NOMO-1 treated with dmso at 0.1 percent for 144 hours (cell line): ENCODE measurements at regions not wholly inside any gene's neighbourhood (a gene's known extent, or its start where the extent isn't known, plus 50 kb on each side); places are given as distances from the start of the nearest gene placed in this dataset.

Experiments
- DNase-seq: peaks from one replicate; lab custom pipeline; 2025; ENCODE audit not compliant: unreplicated experiment; lab: John Stamatoyannopoulos, UW

GRCh38 chr5:163770625-163771024 is 265.2 kb downstream of the MAT2B start:
- DNase-seq = no peak

GRCh38 chr5:163772241-163772640 is 266.8 kb downstream of the MAT2B start:
- no peak for DNase-seq

- no peak for DNase-seq
These were observed 267.2 kb downstream of the MAT2B start for GRCh38 chr5:163772644-163773043.

- DNase-seq = no peak
These were observed 267.8 kb downstream of the MAT2B start for GRCh38 chr5:163773226-163773625.

DNA sequence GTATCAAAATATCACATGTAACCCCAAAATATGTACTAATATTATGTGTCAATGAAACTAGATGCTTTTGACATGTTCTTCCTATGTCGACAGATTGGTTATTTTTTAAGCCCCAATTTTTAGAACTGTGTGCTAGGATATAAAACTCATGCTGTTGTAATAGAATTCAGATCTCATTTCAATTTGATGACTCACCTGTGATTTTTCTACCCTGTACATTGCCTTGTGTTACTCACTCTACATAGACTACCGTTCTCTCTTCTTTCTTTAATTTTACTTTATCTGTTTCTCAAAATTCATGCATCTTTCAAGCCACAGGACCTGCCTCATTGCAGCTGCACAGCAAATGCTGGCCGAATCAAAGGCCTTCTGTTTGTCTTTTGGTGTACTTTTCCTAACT is 284.5 kb downstream of the MAT2B start:
- DNase-seq = no peak

- DNase-seq = no peak
These were observed 285.1 kb downstream of the MAT2B start for GRCh38 chr5:163790497-163790896.

DNA sequence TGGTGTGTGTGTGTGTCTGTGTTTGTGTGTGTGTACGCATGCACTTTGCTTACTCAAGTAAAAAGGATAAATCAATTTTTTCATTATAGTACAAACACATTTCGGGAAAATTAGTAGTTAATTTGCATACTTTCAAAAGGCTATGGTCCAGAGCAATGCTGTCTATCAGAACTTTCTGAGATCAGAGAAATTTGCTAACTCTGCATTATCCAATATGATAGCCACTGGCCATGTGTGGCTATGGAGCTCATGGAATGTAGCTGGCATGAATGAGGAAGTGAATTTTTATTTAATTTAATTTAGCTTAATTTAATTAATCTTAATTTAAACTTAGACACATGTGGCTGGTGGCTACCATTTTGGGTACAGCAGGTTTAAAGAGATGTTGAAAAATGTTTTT is 289.6 kb downstream of the MAT2B start:
- DNase-seq = no peak

DNA sequence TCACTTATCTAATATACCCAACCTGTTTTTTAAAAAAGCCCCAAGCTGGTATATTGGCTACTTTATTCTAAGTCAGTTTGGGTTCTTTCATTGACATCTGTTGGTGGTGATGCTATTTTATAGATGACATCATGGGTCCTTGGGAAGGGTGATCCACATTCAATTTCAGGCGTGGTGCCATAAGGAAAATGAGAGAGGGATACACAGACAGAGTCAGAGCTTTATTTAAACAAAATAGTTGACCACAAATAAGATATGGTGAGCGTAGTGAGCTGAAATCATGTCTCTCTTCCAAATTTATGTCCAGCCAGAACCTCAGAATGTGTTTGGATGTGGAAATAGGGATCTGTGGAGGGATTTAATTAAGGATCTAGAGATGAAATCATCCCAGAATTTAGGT is 302.4 kb downstream of the MAT2B start:
- DNase-seq = no peak

- DNase-seq = no peak
These were observed 304.1 kb downstream of the MAT2B start for GRCh38 chr5:163809473-163809872.

- DNase-seq = no peak
These were observed 308.5 kb downstream of the MAT2B start for GRCh38 chr5:163813900-163814299.

DNA sequence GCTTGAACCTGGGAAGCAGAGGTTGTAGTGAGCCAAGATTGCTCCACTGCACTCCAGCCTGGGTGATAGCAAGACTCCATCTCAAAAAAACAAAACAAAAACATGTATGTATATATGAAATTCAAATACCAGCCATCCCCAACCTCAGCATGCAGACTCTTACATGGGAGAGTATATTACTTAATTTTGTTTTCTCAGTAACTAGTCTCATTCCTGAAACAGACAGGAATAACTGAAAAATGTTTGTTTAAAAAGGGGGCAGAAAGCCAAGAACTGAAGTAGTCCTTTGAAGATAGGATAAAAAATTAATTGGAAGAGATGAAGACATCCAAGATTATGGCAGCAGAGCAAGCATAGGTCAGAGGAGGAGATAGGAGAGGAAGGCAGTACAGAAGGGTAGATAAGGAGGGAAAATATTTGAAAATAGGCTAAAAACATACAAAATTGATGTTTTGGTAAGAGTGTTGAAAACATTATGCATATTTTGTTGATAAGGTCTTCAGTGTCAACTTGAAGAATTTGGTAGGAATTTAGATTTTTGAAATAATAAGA is 309.9 kb downstream of the MAT2B start:
- no peak for DNase-seq

DNA sequence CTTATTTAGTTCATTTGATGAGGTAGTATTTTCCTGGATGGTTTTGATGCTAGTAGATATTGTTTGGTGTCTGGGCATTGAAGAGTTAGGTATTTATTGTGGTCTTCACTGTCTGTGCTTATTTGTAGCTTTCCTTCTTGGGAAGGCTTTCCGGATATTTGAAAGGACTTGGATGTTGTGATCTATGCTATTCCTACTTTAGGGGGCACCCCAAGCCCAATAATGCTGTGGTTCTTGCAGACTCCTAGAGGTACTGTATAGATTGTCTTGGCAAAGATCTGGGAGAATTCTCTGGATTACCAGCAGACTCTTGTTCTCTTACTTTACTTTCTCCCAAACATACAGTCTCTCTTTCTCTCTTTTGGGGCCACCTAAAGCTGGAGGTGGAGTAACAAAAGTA is 315.7 kb downstream of the MAT2B start:
- DNase-seq = no peak

DNA sequence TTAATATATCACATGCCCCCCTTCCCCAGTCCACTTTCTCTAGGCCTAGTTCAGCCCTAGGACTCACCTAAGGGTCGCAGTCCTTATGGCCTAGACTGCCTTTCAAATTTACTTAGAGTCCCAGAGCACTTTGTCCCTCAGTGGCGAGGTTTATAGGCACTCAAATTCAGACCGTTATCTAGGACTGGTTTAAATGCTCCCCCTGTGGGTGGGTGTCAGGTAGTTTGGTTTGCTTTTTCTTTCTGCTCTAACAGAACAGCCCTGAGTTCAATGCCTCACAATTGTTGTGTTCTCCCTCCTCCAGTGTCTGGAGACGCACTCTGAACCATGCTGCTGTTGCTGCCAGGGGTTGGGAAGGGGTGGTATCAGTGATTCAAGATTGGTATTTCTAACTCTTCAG is 317.1 kb downstream of the MAT2B start:
- DNase-seq = no peak

- no peak for DNase-seq
These were observed 320.2 kb downstream of the MAT2B start for GRCh38 chr5:163825661-163826060.

GRCh38 chr5:163826201-163826600 is 320.8 kb downstream of the MAT2B start:
- DNase-seq = no peak

DNA sequence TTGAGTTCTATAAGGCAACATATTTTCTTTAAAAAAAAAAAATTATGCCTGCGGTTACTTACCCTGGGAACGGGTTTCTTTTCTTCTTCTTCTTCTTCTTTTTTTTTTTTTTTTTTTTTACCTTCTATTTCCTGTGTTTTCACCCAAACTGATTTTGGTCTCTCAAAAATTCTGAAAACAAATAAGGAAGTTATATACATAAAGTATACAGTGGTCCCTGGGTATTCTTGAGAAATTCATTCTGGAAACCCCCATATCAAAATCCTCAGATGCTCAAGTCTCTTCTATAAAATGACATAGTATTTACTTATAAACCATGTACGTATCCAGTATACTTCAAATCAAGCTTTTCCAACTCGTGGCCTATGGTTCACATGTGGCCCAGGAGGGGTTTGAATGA is 326.7 kb downstream of the MAT2B start:
- DNase-seq = no peak

DNA sequence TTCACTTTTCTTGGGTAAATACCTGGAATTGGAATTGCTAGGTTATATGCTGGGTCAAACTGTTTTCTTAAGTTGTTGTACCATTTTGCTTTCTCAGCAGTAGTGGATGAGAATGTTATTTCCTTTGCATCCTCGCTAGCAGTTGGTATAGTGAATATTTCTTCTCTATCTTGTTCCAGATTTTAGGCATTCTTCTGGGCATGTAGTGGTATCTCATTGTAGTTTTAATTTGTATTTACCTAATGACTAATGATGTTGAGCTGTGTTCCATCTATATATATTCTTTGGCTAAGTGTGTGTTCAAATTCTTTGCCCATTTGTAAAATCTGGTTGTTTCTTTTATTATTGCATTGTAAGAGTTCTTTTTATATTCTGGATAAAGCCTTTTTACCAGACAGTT is 333.3 kb downstream of the MAT2B start:
- no peak for DNase-seq

GRCh38 chr5:163846512-163846911 is 341.1 kb downstream of the MAT2B start:
- no peak for DNase-seq

DNA sequence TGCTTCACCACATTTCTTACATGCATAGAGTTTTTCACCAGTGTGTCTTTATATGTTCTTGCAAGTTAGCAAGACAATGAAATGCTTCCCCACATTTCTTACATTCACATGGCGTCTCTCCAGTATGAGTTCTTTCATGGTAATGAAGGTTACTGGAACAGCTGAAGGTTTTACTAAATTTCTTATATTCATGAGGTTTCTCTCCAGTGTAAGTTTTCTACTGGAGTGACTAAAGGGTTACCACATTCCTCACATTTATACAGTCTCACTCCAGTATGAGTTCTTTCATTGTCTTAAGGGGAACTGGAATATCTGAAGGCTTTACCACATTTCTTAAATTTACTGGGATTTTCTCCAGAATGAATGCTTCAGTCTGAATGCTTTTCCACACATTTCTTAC is 350.3 kb downstream of the MAT2B start:
- DNase-seq = no peak

GRCh38 chr5:163861670-163862069 is 356.3 kb downstream of the MAT2B start:
- DNase-seq = no peak

- DNase-seq = no peak
These were observed 361.9 kb downstream of the MAT2B start for GRCh38 chr5:163867324-163867723.

DNA sequence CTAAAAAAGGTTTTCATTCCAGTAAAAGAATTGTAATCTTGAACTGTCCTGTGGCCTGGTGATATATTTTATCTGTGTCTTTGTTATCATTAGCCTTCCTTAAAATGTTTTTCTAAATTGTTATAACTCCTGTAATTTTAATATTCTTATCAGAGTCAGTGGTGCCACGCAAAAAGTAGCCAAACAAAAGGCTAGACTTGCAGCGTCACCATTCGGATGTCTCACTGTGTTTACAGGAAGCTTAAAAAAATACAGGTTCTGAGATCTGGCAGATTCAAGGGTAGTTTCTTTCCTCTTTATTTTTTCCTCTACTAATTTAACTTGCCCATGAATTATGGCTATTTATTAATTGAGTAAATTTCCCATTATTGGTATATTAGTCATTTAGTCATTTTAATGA is 362.3 kb downstream of the MAT2B start:
- DNase-seq = no peak

- DNase-seq = no peak
These were observed 364.2 kb downstream of the MAT2B start for GRCh38 chr5:163869581-163869980.

GRCh38 chr5:163870441-163870840 is 365.0 kb downstream of the MAT2B start:
- DNase-seq = no peak
